ENCODE measurements at regions not wholly inside any gene's neighbourhood (a gene's known extent, or its start where the extent isn't known, plus 50 kb on each side); places are given as distances from the start of the nearest gene placed in this dataset.

- H3K27me3 ChIP-seq (ENCODE audit: insufficient read depth, low read depth, low read length): no peaks in the 10 kb centered on the region
- H3K9ac ChIP-seq (ENCODE audit: low read length): no peak overlapping the region
- no peaks in the 10 kb centered on the region for H3K9me2 ChIP-seq (ENCODE audit: insufficient read depth, low read length)
- H3K36me3 ChIP-seq (ENCODE audit: insufficient read depth, low read length): no peaks in the 10 kb centered on the region
- H2AFZ ChIP-seq (ENCODE audit: low read depth, low read length): no peak overlapping the region
- H3F3A ChIP-seq (ENCODE audit: insufficient read depth, low read length, poor library complexity, severe bottlenecking): no peaks in the 10 kb centered on the region
- H3K79me2 ChIP-seq (replicated peaks; ENCODE audit: insufficient read depth, low read length): no peaks in the 10 kb centered on the region
- H4K20me1 ChIP-seq (ENCODE audit: insufficient read depth): no peaks in the 10 kb centered on the region
- no peak overlapping the region for H3K27ac ChIP-seq (ENCODE audit: low read length)
- no peak overlapping the region for H3K4me2 ChIP-seq (ENCODE audit: low read length)
- no peak overlapping the region for H3K4me3 ChIP-seq (ENCODE audit: low read length)
- no peaks in the 10 kb centered on the region for H3K9me3 ChIP-seq (ENCODE audit: low read length)
- no peak for TF ChIP-seq POLR2AphosphoS5 (IDR thresholded peaks at IDR 0.05)
- no peak for TF ChIP-seq MXI1 (conservative IDR thresholded peaks at IDR 0.05; ENCODE audit: poor library complexity, severe bottlenecking)
- TF ChIP-seq CTCF (IDR thresholded peaks at IDR 0.05; ENCODE audit: poor library complexity, severe bottlenecking): no peak
- no peak for TF ChIP-seq EP300 (conservative IDR thresholded peaks at IDR 0.05; ENCODE audit: poor library complexity, severe bottlenecking)
- TF ChIP-seq RAD21 (conservative IDR thresholded peaks at IDR 0.05): no peak
- TF ChIP-seq REST (IDR thresholded peaks at IDR 0.05; ENCODE audit: borderline replicate concordance): no peak
These were observed 77.2 kb upstream of the SLITRK3 start for GRCh38 chr3:165273411-165273810.

GRCh38 chr3:165259541-165260193, 63.5 kb upstream of the SLITRK3 start:
- Histone ChIP-seq H3K27me3 (ENCODE audit: insufficient read depth, low read depth, low read length) (no peaks in the 10 kb centered on the region), H3K27ac (ENCODE audit: low read length) (no peak overlapping the region), H3F3A (ENCODE audit: insufficient read depth, low read length, poor library complexity, severe bottlenecking) (no peaks in the 10 kb centered on the region), H3K9me3 (ENCODE audit: low read length) (no peaks in the 10 kb centered on the region), H4K20me1 (ENCODE audit: insufficient read depth) (no peaks in the 10 kb centered on the region), H3K36me3 (ENCODE audit: insufficient read depth, low read length) (no peaks in the 10 kb centered on the region), H3K9me2 (ENCODE audit: insufficient read depth, low read length) (no peaks in the 10 kb centered on the region), H3K9ac (ENCODE audit: low read length) (no peak overlapping the region), H3K4me3 (ENCODE audit: low read length) (no peak overlapping the region), H3K4me2 (ENCODE audit: low read length) (no peak overlapping the region), H3K79me2 (replicated peaks; ENCODE audit: insufficient read depth, low read length) (no peaks in the 10 kb centered on the region), H2AFZ (ENCODE audit: low read depth, low read length) (no peak overlapping the region)
- TF ChIP-seq EZH2 (IDR thresholded peaks at IDR 0.05; ENCODE audit: borderline replicate concordance, insufficient read depth, low read length, poor library complexity, severe bottlenecking): no peak
- TF ChIP-seq EP300 (conservative IDR thresholded peaks at IDR 0.05; ENCODE audit: poor library complexity, severe bottlenecking): no peak
- TF ChIP-seq SMC3 (conservative IDR thresholded peaks at IDR 0.05; ENCODE audit: poor library complexity): no peak
